Kidney glomerular epithelial cell (primary cell): ENCODE measurements at regions not wholly inside any gene's neighbourhood (a gene's known extent, or its start where the extent isn't known, plus 50 kb on each side); places are given as distances from the start of the nearest gene placed in this dataset.

Experiments
- DNase-seq: peaks from one replicate; lab custom pipeline; 2025; lab: John Stamatoyannopoulos, UW

DNA sequence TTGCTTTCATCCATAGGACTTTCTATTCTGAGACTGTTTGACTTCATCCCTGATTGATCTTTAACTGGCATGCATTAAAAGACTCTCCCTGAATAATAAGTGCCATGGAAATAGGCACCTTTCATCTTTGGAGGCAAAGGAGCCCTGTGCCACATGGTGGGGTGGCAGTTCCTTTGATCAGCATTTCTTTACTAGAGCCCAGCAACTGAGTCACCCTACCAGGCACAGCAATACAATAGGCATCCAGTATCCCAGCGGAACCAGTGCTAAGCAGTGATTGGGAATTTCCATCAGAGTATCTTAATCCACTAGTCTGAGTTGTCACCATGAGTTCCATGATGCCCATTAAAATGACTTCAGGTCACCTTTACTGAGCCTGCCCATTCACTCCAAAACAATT, 476.1 kb upstream of the MPDZ start:
- DNase-seq: no peak

DNA sequence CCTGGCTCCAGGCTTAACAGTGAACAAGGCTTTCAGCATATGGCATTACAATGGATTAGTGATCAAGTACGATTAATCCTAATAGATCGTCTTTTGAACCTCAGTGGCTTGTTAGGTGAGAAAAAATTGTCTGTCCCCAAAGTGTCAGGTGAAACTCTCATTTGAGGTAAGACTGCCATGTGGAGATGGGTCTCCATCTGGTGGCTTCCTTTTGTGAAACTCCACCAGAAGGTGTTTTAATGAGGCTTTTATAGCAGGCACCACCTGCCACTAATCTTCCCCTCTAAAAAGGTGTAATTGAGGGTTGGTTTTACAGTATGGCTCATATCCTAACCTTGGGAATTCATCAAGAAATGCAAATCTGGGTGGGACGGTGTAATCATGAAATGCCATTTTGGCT, 471.1 kb upstream of the MPDZ start:
- DNase-seq: no peak

DNA sequence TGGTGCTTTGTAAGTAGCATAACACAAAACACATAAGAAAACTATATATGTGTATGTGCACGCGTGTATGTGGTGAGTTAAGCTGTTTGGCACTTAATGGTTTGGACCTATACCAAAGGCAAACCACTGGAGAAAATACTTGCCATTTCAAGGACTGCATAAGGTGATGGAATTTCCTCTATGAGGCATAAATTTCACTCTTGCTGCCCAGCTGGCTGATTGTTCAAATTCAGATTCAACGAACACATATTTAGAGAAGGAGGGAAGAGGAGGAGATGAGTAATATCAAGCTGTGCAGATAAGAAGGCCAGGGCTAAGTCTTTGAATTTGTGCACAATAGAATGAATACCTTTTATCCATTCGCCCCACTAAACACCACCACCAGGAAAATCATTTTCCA, 470.6 kb upstream of the MPDZ start:
- DNase-seq: peak; percentile 70

GRCh38 chr9:13746876-13747275, 467.4 kb upstream of the MPDZ start:
- no peak for DNase-seq

- DNase-seq: no peak
Measured at GRCh38 chr9:13744261-13744901, 464.9 kb upstream of the MPDZ start.

- DNase-seq: no peak
Measured at GRCh38 chr9:13737885-13738284, 458.4 kb upstream of the MPDZ start.

- DNase-seq: no peak
Measured at GRCh38 chr9:13735181-13735580, 455.7 kb upstream of the MPDZ start.

- no peak for DNase-seq
Measured at GRCh38 chr9:13734601-13735000, 455.1 kb upstream of the MPDZ start.

GRCh38 chr9:13732290-13732689, 452.8 kb upstream of the MPDZ start:
- DNase-seq: no peak

- DNase-seq: no peak
Measured at GRCh38 chr9:13731637-13732036, 452.1 kb upstream of the MPDZ start.

- DNase-seq: no peak
Measured at GRCh38 chr9:13729955-13730354, 450.5 kb upstream of the MPDZ start.

- no peak for DNase-seq
Measured at GRCh38 chr9:13728917-13729811, 449.7 kb upstream of the MPDZ start.

- no peak for DNase-seq
Measured at GRCh38 chr9:13728131-13728530, 448.6 kb upstream of the MPDZ start.

DNA sequence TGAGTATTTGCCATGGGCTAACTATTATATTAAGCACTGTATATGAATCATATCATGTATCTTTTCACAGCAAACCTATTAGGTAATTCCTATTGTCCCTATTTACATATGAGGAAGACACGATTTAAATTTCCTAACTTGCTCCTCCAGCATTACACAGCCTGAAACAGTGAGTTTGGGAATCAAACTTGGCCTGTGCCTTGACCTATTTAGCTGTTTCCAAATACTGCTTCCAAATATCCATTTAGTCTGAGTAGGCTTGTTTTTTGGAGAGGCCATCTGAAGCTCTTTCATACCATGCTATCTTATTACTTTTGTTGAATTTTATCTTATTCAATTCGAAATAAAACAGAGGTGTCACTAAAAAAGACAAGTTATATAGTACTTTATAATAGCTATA, 447.3 kb upstream of the MPDZ start:
- no peak for DNase-seq

DNA sequence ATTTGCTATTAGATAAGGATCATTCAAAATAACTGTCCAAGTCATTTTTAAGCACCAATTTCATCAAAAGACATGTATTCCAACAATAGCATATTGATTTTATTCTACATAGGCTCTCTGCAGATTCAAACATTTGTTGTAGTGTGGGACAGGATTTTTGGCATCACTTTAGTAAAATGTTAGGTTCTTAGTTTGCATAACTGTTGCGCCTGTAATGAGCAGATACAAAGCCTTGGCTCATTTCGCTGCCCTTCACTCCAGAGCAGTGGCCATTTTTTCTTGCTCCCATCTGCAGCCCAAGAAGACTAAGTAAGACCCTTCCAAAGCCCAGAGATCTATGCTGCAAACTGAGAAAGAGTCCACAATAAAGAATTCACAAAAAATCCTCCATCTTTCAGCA, 446.0 kb upstream of the MPDZ start:
- no peak for DNase-seq

- DNase-seq: peak; percentile 24
Measured at GRCh38 chr9:13721481-13722235, 442.2 kb upstream of the MPDZ start.

DNA sequence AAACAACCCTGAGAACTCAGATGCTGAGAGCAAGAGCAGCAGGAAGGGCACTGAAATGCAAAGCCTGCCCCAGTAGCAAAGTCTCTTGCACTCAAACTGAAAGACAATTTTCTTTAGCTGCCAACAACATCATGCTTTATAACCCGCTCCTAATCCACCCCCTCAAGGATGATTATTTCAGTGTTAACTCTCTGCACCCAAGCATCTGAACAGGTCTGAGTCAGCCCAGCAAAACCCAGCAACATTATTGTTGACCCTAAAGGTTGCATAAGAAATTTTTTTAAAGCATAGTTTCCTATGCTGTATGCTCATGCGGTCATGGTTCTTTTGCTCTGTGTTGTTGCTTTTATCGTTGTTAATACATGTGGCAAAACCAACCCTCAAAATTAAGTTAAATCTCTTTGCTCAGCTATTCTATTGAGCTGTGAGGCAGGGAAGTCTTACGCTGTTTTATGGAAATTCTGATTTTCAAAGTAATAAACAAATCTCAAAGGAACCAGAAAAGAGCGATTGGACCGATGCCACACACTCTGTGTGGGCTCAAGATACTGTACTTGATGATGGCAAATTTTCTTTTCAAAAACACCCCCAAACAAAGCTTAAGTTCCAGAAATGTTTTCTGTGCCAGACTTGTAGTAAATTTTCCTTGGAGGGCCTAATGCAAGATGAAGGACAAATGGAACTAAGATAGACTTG, 440.6 kb upstream of the MPDZ start:
- DNase-seq: peak; percentile 24

DNA sequence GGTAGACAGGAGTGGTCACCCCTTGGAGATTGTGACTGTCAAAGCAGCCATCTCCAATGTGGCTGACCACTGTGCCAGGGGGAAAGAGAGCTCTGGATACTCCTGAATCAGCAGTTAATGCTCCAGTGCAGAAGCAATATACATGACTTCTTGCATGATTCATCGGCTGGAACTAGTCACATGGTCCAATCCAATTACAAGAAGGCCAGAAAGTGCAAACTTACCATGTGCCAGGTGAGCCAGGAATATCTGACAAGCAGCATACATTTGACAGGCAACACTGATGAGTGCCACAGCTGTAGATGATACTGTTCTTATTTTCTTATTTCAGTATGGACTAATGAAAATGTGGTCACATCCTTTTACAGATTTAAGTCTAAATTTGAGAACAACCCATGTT, 440.0 kb upstream of the MPDZ start:
- DNase-seq: no peak

DNA sequence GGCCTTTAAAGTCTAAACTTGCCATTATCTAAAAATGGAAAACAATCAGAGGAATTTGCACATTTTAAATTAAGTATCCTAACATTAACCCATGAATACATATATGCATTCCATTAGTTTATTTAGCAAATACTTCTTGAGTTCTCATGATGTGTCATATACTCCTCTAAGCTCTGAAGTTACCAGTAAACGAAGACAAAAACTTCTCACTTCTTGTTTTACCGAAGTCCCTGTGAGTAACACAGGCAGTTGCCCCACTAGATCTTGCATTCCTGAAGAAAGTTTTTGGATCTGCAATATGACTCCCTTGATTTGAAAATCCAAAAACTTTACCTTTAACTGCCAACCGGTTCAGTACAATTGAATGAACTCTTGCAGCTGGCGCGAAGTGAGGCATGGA, 439.0 kb upstream of the MPDZ start:
- DNase-seq: no peak

DNA sequence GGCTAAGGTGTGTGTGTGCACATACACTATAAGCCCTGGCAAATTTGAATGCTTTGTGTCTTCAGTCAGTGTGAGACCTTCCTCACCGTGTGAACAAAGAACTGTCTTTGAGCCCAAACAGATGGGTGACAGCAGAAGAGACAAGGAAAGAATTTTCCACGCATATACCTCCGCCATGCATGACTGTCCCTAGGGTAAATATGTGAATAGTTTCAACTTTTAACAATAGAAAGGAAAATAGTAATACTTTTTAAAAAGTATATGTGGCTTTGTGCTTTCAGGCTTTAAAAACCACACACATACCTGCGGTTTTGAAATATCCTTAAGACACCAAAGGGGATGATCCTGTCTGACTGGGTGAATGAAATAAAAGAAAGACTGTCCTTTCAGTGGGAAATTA, 438.6 kb upstream of the MPDZ start:
- DNase-seq: no peak

- DNase-seq: no peak
Measured at GRCh38 chr9:13717322-13718054, 438.0 kb upstream of the MPDZ start.
